GM18505 (cell line): ENCODE measurements at regions not wholly inside any gene's neighbourhood (a gene's known extent, or its start where the extent isn't known, plus 50 kb on each side); places are given as distances from the start of the nearest gene placed in this dataset.
"Not testable (repeated sequence)": the region's sequence is repeated elsewhere in the genome, so short reads cannot be mapped to it uniquely, and the experiment has no call there.

Source experiments
- ATAC-seq: cut with Tn5 transposase; IDR thresholded peaks from one replicate; pipeline ENCODE4 v1.9.1; 2021; ENCODE audit not compliant: unreplicated experiment
- POLR2A ChIP-seq: IDR thresholded peaks from 4 replicates; pipeline ENCODE4 v1.6.1; 2011; ENCODE audit warnings: borderline replicate concordance; ENCODE audit not compliant: insufficient read depth, insufficient read length; ENCODE audit errors: extremely low read depth

- ATAC-seq = no peak
- TF ChIP-seq POLR2A = no peak
Observed at GRCh38 chr20:22827916-22828315, 207.2 kb upstream of the SSTR4 start.

GRCh38 chr20:22829356-22829755, 205.8 kb upstream of the SSTR4 start:
- ATAC-seq = no peak
- TF ChIP-seq POLR2A = no peak

GRCh38 chr20:22830138-22830537, 205.0 kb upstream of the SSTR4 start:
- no peak for TF ChIP-seq POLR2A
- no peak for ATAC-seq

GRCh38 chr20:22830715-22831114, 204.4 kb upstream of the SSTR4 start:
- ATAC-seq = not testable (repeated sequence)

GRCh38 chr20:22833851-22834250, 201.3 kb upstream of the SSTR4 start:
- no peak for ATAC-seq
- no peak for TF ChIP-seq POLR2A

GRCh38 chr20:22834651-22835256, 200.4 kb upstream of the SSTR4 start:
- no peak for ATAC-seq
- TF ChIP-seq POLR2A = no peak

GRCh38 chr20:22836211-22836610, 198.9 kb upstream of the SSTR4 start:
- no peak for TF ChIP-seq POLR2A
- ATAC-seq = no peak

- no peak for ATAC-seq
- TF ChIP-seq POLR2A = no peak
Observed at GRCh38 chr20:22836877-22837276, 198.2 kb upstream of the SSTR4 start.

- no peak for TF ChIP-seq POLR2A
- no peak for ATAC-seq
Observed at GRCh38 chr20:22838001-22838400, 197.1 kb upstream of the SSTR4 start.

- TF ChIP-seq POLR2A = no peak
- ATAC-seq = no peak
Observed at GRCh38 chr20:22841846-22842245, 193.3 kb upstream of the SSTR4 start.

GRCh38 chr20:22842793-22843192, 192.3 kb upstream of the SSTR4 start:
- TF ChIP-seq POLR2A = no peak
- ATAC-seq = no peak

GRCh38 chr20:22844959-22845358, 190.2 kb upstream of the SSTR4 start:
- ATAC-seq = no peak
- no peak for TF ChIP-seq POLR2A

- no peak for ATAC-seq
- TF ChIP-seq POLR2A = no peak
Observed at GRCh38 chr20:22846863-22847262, 188.2 kb upstream of the SSTR4 start.

GRCh38 chr20:22848364-22848763, 186.7 kb upstream of the SSTR4 start:
- no peak for TF ChIP-seq POLR2A
- no peak for ATAC-seq

GRCh38 chr20:22851679-22852346, 183.3 kb upstream of the SSTR4 start:
- ATAC-seq = not testable (repeated sequence)
